ENCODE measurements at regions not wholly inside any gene's neighbourhood (a gene's known extent, or its start where the extent isn't known, plus 50 kb on each side); places are given as distances from the start of the nearest gene placed in this dataset.

DNA sequence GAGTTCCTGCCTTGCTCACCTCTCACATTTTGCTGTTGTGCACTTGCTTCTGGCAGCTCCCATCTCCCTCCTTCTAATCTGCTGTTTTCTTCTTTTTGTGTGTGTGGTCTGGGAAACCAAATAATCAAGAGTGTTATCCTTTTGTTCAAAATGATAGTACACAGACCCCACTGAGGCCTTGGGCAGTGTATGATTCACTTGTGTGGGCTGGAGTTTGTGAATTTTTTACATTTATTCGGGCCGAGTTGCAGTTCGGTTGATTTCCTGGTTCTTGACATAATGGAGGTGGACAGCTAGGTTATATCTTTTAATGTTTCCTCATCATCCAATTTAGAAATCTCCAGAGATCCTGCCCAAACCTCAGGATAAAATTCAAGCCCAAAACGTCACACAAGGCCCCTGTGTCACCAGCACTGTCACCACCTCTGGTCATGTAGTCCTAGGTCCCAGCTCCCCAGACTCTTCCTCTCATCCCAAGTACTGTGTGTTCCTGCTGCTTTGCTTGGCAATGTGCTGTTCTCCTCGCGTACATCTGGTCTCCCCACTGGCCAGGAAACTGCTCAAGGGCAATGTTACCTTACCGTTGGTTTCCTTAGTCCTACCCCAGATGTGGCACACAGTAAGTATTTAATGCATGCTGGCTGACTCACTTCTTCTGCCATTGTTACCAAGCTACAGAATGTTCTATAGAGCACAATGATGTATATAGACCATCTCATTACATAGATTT is 55.7 kb upstream of the PHACTR2 start:
- DNase-seq (ENCODE audit: extremely low read depth, insufficient read length) = no peak
- TF ChIP-seq, protein P1, sequence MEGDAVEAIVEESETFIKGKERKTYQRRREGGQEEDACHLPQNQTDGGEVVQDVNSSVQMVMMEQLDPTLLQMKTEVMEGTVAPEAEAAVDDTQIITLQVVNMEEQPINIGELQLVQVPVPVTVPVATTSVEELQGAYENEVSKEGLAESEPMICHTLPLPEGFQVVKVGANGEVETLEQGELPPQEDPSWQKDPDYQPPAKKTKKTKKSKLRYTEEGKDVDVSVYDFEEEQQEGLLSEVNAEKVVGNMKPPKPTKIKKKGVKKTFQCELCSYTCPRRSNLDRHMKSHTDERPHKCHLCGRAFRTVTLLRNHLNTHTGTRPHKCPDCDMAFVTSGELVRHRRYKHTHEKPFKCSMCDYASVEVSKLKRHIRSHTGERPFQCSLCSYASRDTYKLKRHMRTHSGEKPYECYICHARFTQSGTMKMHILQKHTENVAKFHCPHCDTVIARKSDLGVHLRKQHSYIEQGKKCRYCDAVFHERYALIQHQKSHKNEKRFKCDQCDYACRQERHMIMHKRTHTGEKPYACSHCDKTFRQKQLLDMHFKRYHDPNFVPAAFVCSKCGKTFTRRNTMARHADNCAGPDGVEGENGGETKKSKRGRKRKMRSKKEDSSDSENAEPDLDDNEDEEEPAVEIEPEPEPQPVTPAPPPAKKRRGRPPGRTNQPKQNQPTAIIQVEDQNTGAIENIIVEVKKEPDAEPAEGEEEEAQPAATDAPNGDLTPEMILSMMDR (IDR thresholded peaks at IDR 0.05; ENCODE audit: insufficient read depth, low read length, poor library complexity, severe bottlenecking) = no peak
- H3K4me3 ChIP-seq (replicated peaks; ENCODE audit: low read depth, low read length) = no peak overlapping the region

GRCh38 chr6:143621159-143621873 is 56.4 kb upstream of the PHACTR2 start:
- Histone ChIP-seq H3K36me3 (ENCODE audit: control insufficient read depth, insufficient read depth, low read length) (no peaks in the 10 kb centered on the region), H3K4me3 (replicated peaks; ENCODE audit: low read depth, low read length) (no peak overlapping the region), H3K27me3 (replicated peaks; ENCODE audit: control insufficient read depth, insufficient read depth, low read length) (no peaks in the 10 kb centered on the region)
- TF ChIP-seq, protein P1 (IDR thresholded peaks at IDR 0.05; ENCODE audit: insufficient read depth, low read length, poor library complexity, severe bottlenecking) = no peak
- DNase-seq (ENCODE audit: extremely low read depth, insufficient read length) = no peak

More for the DNA sequence above, 55.7 kb upstream of the PHACTR2 start:
- Histone ChIP-seq H3K36me3 (ENCODE audit: control insufficient read depth, insufficient read depth, low read length) (no peaks in the 10 kb centered on the region), H3K27me3 (replicated peaks; ENCODE audit: control insufficient read depth, insufficient read depth, low read length) (no peaks in the 10 kb centered on the region)

DNA sequence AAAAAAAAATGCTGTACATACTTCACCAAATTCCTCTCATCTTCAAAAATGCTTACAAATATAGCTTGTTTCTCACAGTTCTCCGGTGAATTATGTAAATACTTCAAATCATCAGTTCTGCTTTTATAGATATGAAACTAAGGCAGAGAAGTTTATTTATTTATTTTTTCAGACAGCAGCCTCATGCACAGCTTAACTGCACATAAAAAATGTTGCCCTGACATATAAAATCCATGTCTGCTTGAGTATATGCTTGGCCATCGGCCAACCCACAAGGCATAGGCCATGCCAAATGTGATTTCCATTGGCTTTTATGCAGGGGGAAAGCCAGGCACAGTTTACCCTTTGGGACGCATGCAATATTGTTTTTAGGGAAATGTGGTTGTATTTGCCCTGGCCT is 57.3 kb upstream of the PHACTR2 start:
- TF ChIP-seq, protein P1 (IDR thresholded peaks at IDR 0.05; ENCODE audit: insufficient read depth, low read length, poor library complexity, severe bottlenecking) = no peak
- no peak overlapping the region for H3K4me3 ChIP-seq (replicated peaks; ENCODE audit: low read depth, low read length)

DNA sequence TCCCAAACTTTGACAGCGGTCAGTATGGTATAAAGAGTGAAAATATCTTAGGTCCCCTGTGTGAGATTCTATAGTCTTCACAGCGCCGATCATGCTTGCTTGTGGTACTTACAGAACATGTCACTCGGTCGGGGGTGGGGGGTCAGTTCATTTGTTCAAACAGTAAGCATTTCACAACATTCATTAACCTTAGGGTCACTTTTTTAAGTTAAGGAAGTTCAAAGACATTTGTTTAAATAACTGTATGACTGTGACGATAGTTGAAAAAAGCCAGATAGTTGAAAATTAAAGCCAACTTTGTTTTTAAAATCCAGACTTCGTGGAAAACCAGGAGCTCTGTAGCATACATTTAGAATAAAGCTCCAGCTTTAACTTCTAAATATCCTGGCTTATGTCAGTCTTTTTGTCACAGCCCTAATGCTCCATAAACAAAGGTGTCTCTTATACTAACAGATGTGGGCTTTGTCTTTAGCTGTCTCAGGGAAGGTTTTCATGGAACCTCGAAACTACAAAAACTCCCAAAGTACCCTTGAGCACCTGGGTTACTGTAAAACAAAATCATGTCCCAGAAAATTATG is 57.9 kb upstream of the PHACTR2 start:
- Histone ChIP-seq H3K27me3 (replicated peaks; ENCODE audit: control insufficient read depth, insufficient read depth, low read length) (no peaks in the 10 kb centered on the region), H3K36me3 (ENCODE audit: control insufficient read depth, insufficient read depth, low read length) (no peaks in the 10 kb centered on the region), H3K4me3 (replicated peaks; ENCODE audit: low read depth, low read length) (no peak overlapping the region)
- TF ChIP-seq, protein P1 (IDR thresholded peaks at IDR 0.05; ENCODE audit: insufficient read depth, low read length, poor library complexity, severe bottlenecking) = no peak
- no peak for DNase-seq (ENCODE audit: extremely low read depth, insufficient read length)

More for the DNA sequence above, 57.3 kb upstream of the PHACTR2 start:
- Histone ChIP-seq H3K36me3 (ENCODE audit: control insufficient read depth, insufficient read depth, low read length) (no peaks in the 10 kb centered on the region), H3K27me3 (replicated peaks; ENCODE audit: control insufficient read depth, insufficient read depth, low read length) (no peaks in the 10 kb centered on the region)
- no peak for DNase-seq (ENCODE audit: extremely low read depth, insufficient read length)

DNA sequence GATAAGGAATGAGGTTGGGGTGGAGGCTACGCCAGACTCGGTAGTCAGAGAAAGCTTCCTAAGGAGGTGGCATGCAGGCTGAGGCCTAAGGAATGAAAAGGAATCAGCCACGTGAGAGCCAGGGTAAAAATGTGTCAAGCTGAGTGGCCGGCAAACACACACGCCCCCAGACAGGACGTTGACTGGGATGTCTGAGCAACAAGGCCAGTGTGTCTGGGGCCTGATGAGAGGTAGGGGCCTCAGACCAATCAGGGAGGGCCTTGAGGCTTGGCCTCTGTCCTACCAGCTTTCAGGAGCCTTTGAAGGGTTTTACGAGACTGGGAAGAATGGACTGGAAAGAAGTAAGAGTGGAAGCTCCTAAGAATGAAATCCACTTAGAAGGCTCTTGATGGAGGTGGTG is 61.0 kb upstream of the PHACTR2 start:
- TF ChIP-seq, protein P1 (IDR thresholded peaks at IDR 0.05; ENCODE audit: insufficient read depth, low read length, poor library complexity, severe bottlenecking) = no peak
- Histone ChIP-seq H3K36me3 (ENCODE audit: control insufficient read depth, insufficient read depth, low read length) (no peaks in the 10 kb centered on the region), H3K4me3 (replicated peaks; ENCODE audit: low read depth, low read length) (no peak overlapping the region), H3K27me3 (replicated peaks; ENCODE audit: control insufficient read depth, insufficient read depth, low read length) (no peaks in the 10 kb centered on the region)
- DNase-seq (ENCODE audit: extremely low read depth, insufficient read length) = no peak
